SK-N-SH (cell line): ENCODE measurements at regions not wholly inside any gene's neighbourhood (a gene's known extent, or its start where the extent isn't known, plus 50 kb on each side); places are given as distances from the start of the nearest gene placed in this dataset.

Experiments
- CTCF ChIA-PET: fragments of 300-600, 350-600 bp; formaldehyde crosslinking; extraction: SDS; loops from one replicate; lab custom pipeline; 2021; lab: Yijun Ruan, JAX
- POLR2A ChIA-PET: fragments of 350-600 bp; sonication (Branson Sonifier 250); formaldehyde crosslinking; extraction: SDS; loops from one replicate; lab custom pipeline; 2020; ENCODE audit warnings: antibody characterized with exemption, inconsistent platforms; lab: Yijun Ruan, JAX
- DNase-seq: peaks from one replicate; pipeline ENCODE4 v3.0.0; 2012
- H2AFZ ChIP-seq: fragments of 200-600 bp; sonication (generic); 2 replicates; pipeline ENCODE4 v1.8.1; 2016; ENCODE audit warnings: antibody characterized with exemption, mild to moderate bottlenecking, low read depth
- H3F3A ChIP-seq: fragments of 200-600 bp; sonication (generic); replicated peaks from 2 replicates; pipeline ENCODE3; 2016; ENCODE audit warnings: antibody characterized with exemption, mild to moderate bottlenecking; ENCODE audit not compliant: insufficient read depth
- H3K27ac ChIP-seq, 2 experiments: fragments of 200-500 bp in 1 of 2; fragments of 200-600 bp in 1 of 2; sonication (Bioruptor generic) in 1 of 2; sonication (generic), shearing (Covaris generic) in 1 of 2; 2 replicates each; pipeline versions ENCODE4 v1.5.1 to v1.6.1; 2014 to 2016; ENCODE audit warnings: low read depth in 2 of 2, inconsistent platforms in 1 of 2, low read length in 1 of 2, mild to moderate bottlenecking in 1 of 2, mixed read lengths in 1 of 2
- H3K27me3 ChIP-seq: fragments of 200-600 bp; sonication (generic), shearing (Covaris generic); 2 replicates; pipeline ENCODE4 v1.6.1; 2016; ENCODE audit warnings: mixed run types; ENCODE audit not compliant: insufficient read depth
- H3K36me3 ChIP-seq, 2 experiments: fragments of 200-500 bp in 1 of 2; fragments of 200-600 bp in 1 of 2; sonication (Bioruptor generic) in 1 of 2; sonication (generic) in 1 of 2; replicated peaks in 1 of 2; 2 replicates each; pipeline versions ENCODE3 to v1.5.1; 2014 to 2016; ENCODE audit warnings: low read length in 1 of 2, mild to moderate bottlenecking in 1 of 2; ENCODE audit not compliant: insufficient read depth in 2 of 2, control insufficient read depth in 1 of 2
- H3K4me1 ChIP-seq, 2 experiments: fragments of 200-500 bp in 1 of 2; fragments of 200-600 bp in 1 of 2; sonication (Bioruptor generic) in 1 of 2; sonication (generic), shearing (Covaris generic) in 1 of 2; 2 replicates each; pipeline versions ENCODE4 v1.5.1 to v1.6.1; 2014 to 2016; ENCODE audit warnings: low read depth in 1 of 2, low read length in 1 of 2, mixed run types in 1 of 2; ENCODE audit not compliant: insufficient read depth in 2 of 2, control insufficient read depth in 1 of 2
- H3K4me2 ChIP-seq: fragments of 200-600 bp; sonication (generic), shearing (Covaris generic); 2 replicates; pipeline ENCODE4 v1.6.1; 2017; ENCODE audit warnings: mixed run types
- H3K4me3 ChIP-seq, 2 experiments: fragments of 200-500 bp in 1 of 2; fragments of 200-600 bp in 1 of 2; sonication (Bioruptor generic) in 1 of 2; sonication (generic), shearing (Covaris generic) in 1 of 2; 2 replicates each; pipeline versions ENCODE4 v1.5.1 to v1.8.1; 2014 to 2016; ENCODE audit warnings: low read depth in 2 of 2, inconsistent platforms in 1 of 2, low read length in 1 of 2, mild to moderate bottlenecking in 1 of 2, mixed read lengths in 1 of 2, moderate library complexity in 1 of 2
- H3K79me2 ChIP-seq: fragments of 200-600 bp; sonication (generic); 2 replicates; pipeline ENCODE4 v1.8.1; 2017; ENCODE audit warnings: mild to moderate bottlenecking; ENCODE audit not compliant: insufficient read depth
- H3K9ac ChIP-seq: fragments of 200-600 bp; sonication (generic); 2 replicates; pipeline ENCODE4 v1.6.1; 2017; ENCODE audit warnings: mixed run types
- H3K9me2 ChIP-seq: fragments of 200-600 bp; sonication (generic); 2 replicates; pipeline ENCODE4 v1.6.1; 2017; ENCODE audit warnings: mixed run types
- H3K9me3 ChIP-seq: fragments of 200-600 bp; sonication (generic); 2 replicates; pipeline ENCODE4 v1.6.1; 2017; ENCODE audit warnings: mixed run types, mild to moderate bottlenecking, moderate library complexity
- H4K20me1 ChIP-seq: fragments of 200-600 bp; sonication (generic); 2 replicates; pipeline ENCODE4 v1.6.1; 2017; ENCODE audit warnings: mild to moderate bottlenecking, mixed run types; ENCODE audit not compliant: insufficient read depth
- ELF1 ChIP-seq: IDR thresholded peaks from 2 replicates; pipeline ENCODE4 v1.4.0; 2012
- EP300 ChIP-seq, 2 experiments: IDR thresholded peaks; 2 replicates each; pipeline versions ENCODE4 v1.4.0 to v1.6.1; 2012; ENCODE audit warnings: borderline replicate concordance in 1 of 2, low read depth in 1 of 2, low read length in 1 of 2
- EZH2phosphoT487 ChIP-seq: fragments of 200-600 bp; sonication (generic); IDR thresholded peaks from 2 replicates; pipeline ENCODE4 v1.6.1; 2017; ENCODE audit warnings: low read depth, mixed run types, mild to moderate bottlenecking, antibody characterized with exemption, moderate library complexity, borderline replicate concordance
- FOXJ3 ChIP-seq: sonication (generic); formaldehyde crosslinking; IDR thresholded peaks from 2 replicates; pipeline ENCODE4 v1.5.1; 2020; ENCODE audit warnings: mild to moderate bottlenecking, missing genetic modification reagents
- FOXM1 ChIP-seq: IDR thresholded peaks from 2 replicates; pipeline ENCODE4 v1.4.0; 2012; ENCODE audit warnings: low read depth, mild to moderate bottlenecking
- GATA2 ChIP-seq: sonication (generic); formaldehyde crosslinking; IDR thresholded peaks from 2 replicates; pipeline ENCODE4 v1.5.0; 2020; ENCODE audit warnings: mild to moderate bottlenecking, missing genetic modification reagents
- JUND ChIP-seq: IDR thresholded peaks from 2 replicates; pipeline ENCODE4 v1.4.0; 2012
- MEF2A ChIP-seq: IDR thresholded peaks from 2 replicates; pipeline ENCODE4 v1.4.0; 2012; ENCODE audit warnings: low read depth, borderline replicate concordance
- MXI1 ChIP-seq: IDR thresholded peaks from 2 replicates; pipeline ENCODE4 v1.6.1; 2012; ENCODE audit warnings: mild to moderate bottlenecking, low read depth, low read length, improper control_type of control experiment
- NFIC ChIP-seq: IDR thresholded peaks from 2 replicates; pipeline ENCODE4 v1.4.0; 2012; ENCODE audit warnings: borderline replicate concordance
- RAD21 ChIP-seq: IDR thresholded peaks from 2 replicates; pipeline ENCODE4 v1.6.1; 2012; ENCODE audit warnings: mild to moderate bottlenecking, low read length
- RCOR1 ChIP-seq: fragments of 150-350 bp; IDR thresholded peaks from 2 replicates; pipeline ENCODE4 v1.6.1; 2017; ENCODE audit warnings: antibody characterized with exemption, low read length
- RFX5 ChIP-seq: IDR thresholded peaks from 2 replicates; pipeline ENCODE4 v1.6.1; 2012; ENCODE audit warnings: mild to moderate bottlenecking, improper control_type of control experiment, low read length
- SIN3A ChIP-seq: IDR thresholded peaks from 2 replicates; pipeline ENCODE4 v1.6.1; 2012; ENCODE audit warnings: low read depth, mild to moderate bottlenecking, low read length, moderate library complexity, borderline replicate concordance
- TAF1 ChIP-seq: IDR thresholded peaks from 2 replicates; pipeline ENCODE4 v1.6.1; 2012; ENCODE audit warnings: low read depth, mild to moderate bottlenecking, low read length, moderate library complexity, borderline replicate concordance
- TCF12 ChIP-seq: IDR thresholded peaks from 2 replicates; pipeline ENCODE4 v1.4.0; 2012
- TEAD4 ChIP-seq: IDR thresholded peaks from 2 replicates; pipeline ENCODE4 v1.4.0; 2012; ENCODE audit warnings: mild to moderate bottlenecking, borderline replicate concordance; ENCODE audit not compliant: insufficient read depth
- YY1 ChIP-seq: IDR thresholded peaks from 2 replicates; pipeline ENCODE4 v1.4.0; 2012; ENCODE audit warnings: low read depth, mild to moderate bottlenecking
- WGBS: methylation state at CpG from one replicate; pipeline ENCODE4 v1.1.6; 2017; ENCODE audit warnings: low lambda C conversion rate; 5-methylcytosine and 5-hydroxymethylcytosine counted together
- TF ChIP-seq, protein P1 (sequence below): IDR thresholded peaks from 2 replicates; pipeline ENCODE4 v1.6.1; 2012; ENCODE audit warnings: mild to moderate bottlenecking, low read depth, low read length, moderate library complexity
- TF ChIP-seq, protein P2 (sequence below): IDR thresholded peaks from 2 replicates; pipeline ENCODE4; 2012
- TF ChIP-seq, protein P3 (sequence below): IDR thresholded peaks from 2 replicates; pipeline ENCODE4 v1.4.0; 2012; ENCODE audit warnings: low read depth
- TF ChIP-seq, protein P4 (sequence below): fragments of 200-600 bp; sonication (generic); IDR thresholded peaks from 2 replicates; pipeline ENCODE4 v1.6.1; 2017; ENCODE audit warnings: antibody characterized with exemption, mild to moderate bottlenecking, moderate library complexity

DNA sequence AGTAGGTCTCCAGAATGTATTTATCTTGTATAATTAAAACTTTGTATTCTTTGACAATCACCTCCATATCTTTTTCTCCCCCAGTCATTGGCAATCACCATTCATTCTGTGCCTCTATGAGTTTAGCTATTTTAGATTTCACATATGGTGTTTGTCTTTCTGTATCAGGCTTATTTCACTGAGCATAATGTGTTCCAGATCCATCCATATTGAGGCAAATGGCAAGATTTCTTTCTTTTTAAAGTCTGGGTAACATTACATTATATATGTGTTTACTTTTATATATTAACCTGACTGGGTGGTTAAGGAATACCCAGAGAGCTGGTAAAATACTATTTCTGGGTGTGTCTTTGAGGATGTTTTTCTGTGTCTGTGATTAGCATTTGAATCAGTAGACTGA lies 486.6 kb downstream of the SQOR start:
- TF ChIP-seq RCOR1 (no peak), MEF2A (no peak), RFX5 (no peak), TAF1 (no peak)
- TF ChIP-seq, protein P1, sequence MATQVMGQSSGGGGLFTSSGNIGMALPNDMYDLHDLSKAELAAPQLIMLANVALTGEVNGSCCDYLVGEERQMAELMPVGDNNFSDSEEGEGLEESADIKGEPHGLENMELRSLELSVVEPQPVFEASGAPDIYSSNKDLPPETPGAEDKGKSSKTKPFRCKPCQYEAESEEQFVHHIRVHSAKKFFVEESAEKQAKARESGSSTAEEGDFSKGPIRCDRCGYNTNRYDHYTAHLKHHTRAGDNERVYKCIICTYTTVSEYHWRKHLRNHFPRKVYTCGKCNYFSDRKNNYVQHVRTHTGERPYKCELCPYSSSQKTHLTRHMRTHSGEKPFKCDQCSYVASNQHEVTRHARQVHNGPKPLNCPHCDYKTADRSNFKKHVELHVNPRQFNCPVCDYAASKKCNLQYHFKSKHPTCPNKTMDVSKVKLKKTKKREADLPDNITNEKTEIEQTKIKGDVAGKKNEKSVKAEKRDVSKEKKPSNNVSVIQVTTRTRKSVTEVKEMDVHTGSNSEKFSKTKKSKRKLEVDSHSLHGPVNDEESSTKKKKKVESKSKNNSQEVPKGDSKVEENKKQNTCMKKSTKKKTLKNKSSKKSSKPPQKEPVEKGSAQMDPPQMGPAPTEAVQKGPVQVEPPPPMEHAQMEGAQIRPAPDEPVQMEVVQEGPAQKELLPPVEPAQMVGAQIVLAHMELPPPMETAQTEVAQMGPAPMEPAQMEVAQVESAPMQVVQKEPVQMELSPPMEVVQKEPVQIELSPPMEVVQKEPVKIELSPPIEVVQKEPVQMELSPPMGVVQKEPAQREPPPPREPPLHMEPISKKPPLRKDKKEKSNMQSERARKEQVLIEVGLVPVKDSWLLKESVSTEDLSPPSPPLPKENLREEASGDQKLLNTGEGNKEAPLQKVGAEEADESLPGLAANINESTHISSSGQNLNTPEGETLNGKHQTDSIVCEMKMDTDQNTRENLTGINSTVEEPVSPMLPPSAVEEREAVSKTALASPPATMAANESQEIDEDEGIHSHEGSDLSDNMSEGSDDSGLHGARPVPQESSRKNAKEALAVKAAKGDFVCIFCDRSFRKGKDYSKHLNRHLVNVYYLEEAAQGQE = no peak

DNA sequence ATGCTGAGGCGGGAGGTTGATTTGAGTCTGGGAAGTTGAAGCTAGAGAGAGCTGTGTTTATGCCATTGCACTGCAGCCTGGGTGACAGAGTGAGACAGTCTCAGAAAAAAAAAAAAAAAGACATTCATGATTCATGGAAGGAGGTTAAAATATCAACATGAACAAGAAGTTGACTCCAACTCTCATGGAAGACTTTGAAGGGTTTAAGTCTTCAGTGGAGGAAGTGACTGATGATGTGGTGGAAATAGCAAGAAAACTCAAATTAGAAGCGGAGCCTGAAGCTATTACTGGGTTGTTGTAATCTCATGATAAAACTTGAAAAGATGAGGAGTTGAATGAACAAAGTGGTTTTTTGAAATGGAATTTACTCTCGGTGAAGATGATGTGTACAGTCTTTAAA lies 491.8 kb downstream of the SQOR start:
- ChIA-PET CTCF (interaction anchor here (0.6 kb wide), 1 partner anchor 8 kb away, joined by 3 read pairs; no protein-coding TSS in a partner anchor), POLR2A (no interaction called here)
- WGBS = 28% methylated on average over 3 of the region's 3 CpGs
- H2AFZ ChIP-seq = no peak overlapping the region
- H3K9me2 ChIP-seq = no peaks in the 10 kb centered on the region
- H3K4me2 ChIP-seq = no peak overlapping the region
- no peaks in the 10 kb centered on the region for H4K20me1 ChIP-seq
- H3F3A ChIP-seq = no peaks in the 10 kb centered on the region
- H3K79me2 ChIP-seq = no peaks in the 10 kb centered on the region
- no peak for DNase-seq
- H3K4me1 ChIP-seq = no peaks in the 10 kb centered on the region
- no peak overlapping the region for H3K4me3 ChIP-seq
- no peak overlapping the region for H3K27ac ChIP-seq
- TF ChIP-seq EZH2phosphoT487 (no peak), YY1 (no peak), FOXJ3 (CRISPR knock-in tag) (no peak), RCOR1 (no peak), SIN3A (no peak), GATA2 (CRISPR knock-in tag) (no peak), FOXM1 (no peak), NFIC (no peak), RAD21 (no peak), TCF12 (no peak), TEAD4 (no peak), JUND (no peak), EP300 (IDR thresholded peaks at IDR 0.05; ENCODE audit: borderline replicate concordance in 1 of 2, low read depth in 1 of 2, low read length in 1 of 2) (no peak), MXI1 (no peak), ELF1 (no peak)
- TF ChIP-seq, protein P2, sequence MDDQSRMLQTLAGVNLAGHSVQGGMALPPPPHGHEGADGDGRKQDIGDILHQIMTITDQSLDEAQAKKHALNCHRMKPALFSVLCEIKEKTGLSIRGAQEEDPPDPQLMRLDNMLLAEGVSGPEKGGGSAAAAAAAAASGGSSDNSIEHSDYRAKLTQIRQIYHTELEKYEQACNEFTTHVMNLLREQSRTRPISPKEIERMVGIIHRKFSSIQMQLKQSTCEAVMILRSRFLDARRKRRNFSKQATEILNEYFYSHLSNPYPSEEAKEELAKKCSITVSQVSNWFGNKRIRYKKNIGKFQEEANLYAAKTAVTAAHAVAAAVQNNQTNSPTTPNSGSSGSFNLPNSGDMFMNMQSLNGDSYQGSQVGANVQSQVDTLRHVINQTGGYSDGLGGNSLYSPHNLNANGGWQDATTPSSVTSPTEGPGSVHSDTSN = no peak
- TF ChIP-seq, protein P3, sequence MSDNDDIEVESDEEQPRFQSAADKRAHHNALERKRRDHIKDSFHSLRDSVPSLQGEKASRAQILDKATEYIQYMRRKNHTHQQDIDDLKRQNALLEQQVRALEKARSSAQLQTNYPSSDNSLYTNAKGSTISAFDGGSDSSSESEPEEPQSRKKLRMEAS = no peak
- TF ChIP-seq, protein P4, sequence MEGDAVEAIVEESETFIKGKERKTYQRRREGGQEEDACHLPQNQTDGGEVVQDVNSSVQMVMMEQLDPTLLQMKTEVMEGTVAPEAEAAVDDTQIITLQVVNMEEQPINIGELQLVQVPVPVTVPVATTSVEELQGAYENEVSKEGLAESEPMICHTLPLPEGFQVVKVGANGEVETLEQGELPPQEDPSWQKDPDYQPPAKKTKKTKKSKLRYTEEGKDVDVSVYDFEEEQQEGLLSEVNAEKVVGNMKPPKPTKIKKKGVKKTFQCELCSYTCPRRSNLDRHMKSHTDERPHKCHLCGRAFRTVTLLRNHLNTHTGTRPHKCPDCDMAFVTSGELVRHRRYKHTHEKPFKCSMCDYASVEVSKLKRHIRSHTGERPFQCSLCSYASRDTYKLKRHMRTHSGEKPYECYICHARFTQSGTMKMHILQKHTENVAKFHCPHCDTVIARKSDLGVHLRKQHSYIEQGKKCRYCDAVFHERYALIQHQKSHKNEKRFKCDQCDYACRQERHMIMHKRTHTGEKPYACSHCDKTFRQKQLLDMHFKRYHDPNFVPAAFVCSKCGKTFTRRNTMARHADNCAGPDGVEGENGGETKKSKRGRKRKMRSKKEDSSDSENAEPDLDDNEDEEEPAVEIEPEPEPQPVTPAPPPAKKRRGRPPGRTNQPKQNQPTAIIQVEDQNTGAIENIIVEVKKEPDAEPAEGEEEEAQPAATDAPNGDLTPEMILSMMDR = no peak
- no peaks in the 10 kb centered on the region for H3K27me3 ChIP-seq
- H3K9ac ChIP-seq = no peak overlapping the region
- no peaks in the 10 kb centered on the region for H3K36me3 ChIP-seq
- H3K9me3 ChIP-seq = peaks cover 9% of the 10 kb centered on the region; the same call in 1 of the 2 replicates

More for the DNA sequence above, 486.6 kb downstream of the SQOR start:
- no peak for DNase-seq
- Histone ChIP-seq H4K20me1 (no peaks in the 10 kb centered on the region), H3K4me3 (no peak overlapping the region), H2AFZ (no peak overlapping the region), H3K4me2 (no peak overlapping the region), H3K9me2 (no peaks in the 10 kb centered on the region), H3K9me3 (peaks cover 9% of the 10 kb centered on the region; the same call in 1 of the 2 replicates), H3K9ac (no peak overlapping the region), H3K27me3 (no peaks in the 10 kb centered on the region), H3F3A (no peaks in the 10 kb centered on the region), H3K79me2 (no peaks in the 10 kb centered on the region), H3K36me3 (no peaks in the 10 kb centered on the region), H3K4me1 (no peaks in the 10 kb centered on the region), H3K27ac (no peak overlapping the region)
- ChIA-PET POLR2A (interaction anchor here (0.7 kb wide), 1 partner anchor 197 kb away, joined by 3 read pairs; no protein-coding TSS in a partner anchor), CTCF (interaction anchor here (0.8 kb wide), 1 partner anchor 408 kb away, joined by 3 read pairs; no protein-coding TSS in a partner anchor)
